Suprapubic skin (tissue), 4 donors: ENCODE measurements at regions not wholly inside any gene's neighbourhood (a gene's known extent, or its start where the extent isn't known, plus 50 kb on each side); places are given as distances from the start of the nearest gene placed in this dataset.

Experiments
- DNase-seq, 2 donors: peaks; one replicate each; pipeline ENCODE4 v3.0.0-alpha.2; 2019; ENCODE audit warnings: low spot score in 2 of 2
- H3K27ac ChIP-seq: fragments of 200-600 bp; sonication (generic); one replicate; pipeline ENCODE4 v1.5.1; 2019
- H3K27me3 ChIP-seq: fragments of 200-600 bp; sonication (generic); one replicate; pipeline ENCODE4 v1.5.1; 2019
- H3K36me3 ChIP-seq: fragments of 200-600 bp; sonication (generic); one replicate; pipeline ENCODE4 v1.5.1; 2019
- H3K4me1 ChIP-seq: fragments of 200-600 bp; sonication (generic); one replicate; pipeline ENCODE4 v1.5.1; 2019
- H3K4me3 ChIP-seq: fragments of 200-600 bp; sonication (generic); one replicate; pipeline ENCODE4 v1.5.1; 2019; ENCODE audit warnings: mild to moderate bottlenecking
- H3K9me3 ChIP-seq: fragments of 200-600 bp; sonication (generic); one replicate; pipeline ENCODE4 v1.5.1; 2019
- EP300 ChIP-seq: sonication (generic); formaldehyde crosslinking; IDR thresholded peaks from one replicate; pipeline ENCODE4 v1.6.1; 2017; ENCODE audit warnings: antibody characterized with exemption
- POLR2A ChIP-seq, 2 donors: fragments of 450-650 bp; IDR thresholded peaks; one replicate each; pipeline ENCODE4 v1.6.1; 2017; ENCODE audit warnings: antibody characterized with exemption in 2 of 2, mild to moderate bottlenecking in 2 of 2, moderate library complexity in 2 of 2
- POLR2AphosphoS5 ChIP-seq, 3 donors: sonication (generic); formaldehyde crosslinking; IDR thresholded peaks; one replicate each; pipeline ENCODE4 v1.6.1; 2017; ENCODE audit warnings: antibody characterized with exemption in 3 of 3
- WGBS: methylation state at CpG from one replicate; pipeline ENCODE4 v1.1.5; 2018; 5-methylcytosine and 5-hydroxymethylcytosine counted together
- TF ChIP-seq, protein P1 (sequence below), 2 donors: fragments of 200-600 bp in 1 of 2; fragments of 450-650 bp in 1 of 2; sonication (generic) in 1 of 2; IDR thresholded peaks; one replicate each; pipeline ENCODE4 v1.5.1; 2016 to 2019; ENCODE audit warnings: antibody characterized with exemption in 2 of 2, mild to moderate bottlenecking in 1 of 2, moderate library complexity in 1 of 2

DNA sequence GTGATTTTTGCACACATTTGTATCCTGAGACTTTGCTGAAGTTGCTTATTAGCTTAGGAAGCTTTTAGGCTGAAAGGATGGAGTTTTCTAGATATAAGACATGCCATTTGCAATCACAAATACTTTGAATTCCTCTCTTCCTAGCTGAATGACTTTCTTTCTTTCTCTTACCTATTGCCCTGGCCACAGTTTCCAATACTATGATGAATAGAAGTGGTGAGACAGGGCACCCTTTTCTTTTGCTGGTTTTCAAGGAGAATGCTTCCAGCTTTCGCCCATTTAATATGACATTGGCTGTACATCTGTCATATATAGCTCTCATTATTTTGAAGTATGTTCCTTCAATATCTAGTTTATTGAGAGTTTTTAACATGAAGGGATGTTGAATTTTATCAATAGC is 409.6 kb upstream of the EPHA7 start:
- TF ChIP-seq POLR2AphosphoS5 (IDR thresholded peaks at IDR 0.05) (no peak), POLR2A (IDR thresholded peaks at IDR 0.05) (no peak), EP300 (no peak)
- TF ChIP-seq, protein P1, sequence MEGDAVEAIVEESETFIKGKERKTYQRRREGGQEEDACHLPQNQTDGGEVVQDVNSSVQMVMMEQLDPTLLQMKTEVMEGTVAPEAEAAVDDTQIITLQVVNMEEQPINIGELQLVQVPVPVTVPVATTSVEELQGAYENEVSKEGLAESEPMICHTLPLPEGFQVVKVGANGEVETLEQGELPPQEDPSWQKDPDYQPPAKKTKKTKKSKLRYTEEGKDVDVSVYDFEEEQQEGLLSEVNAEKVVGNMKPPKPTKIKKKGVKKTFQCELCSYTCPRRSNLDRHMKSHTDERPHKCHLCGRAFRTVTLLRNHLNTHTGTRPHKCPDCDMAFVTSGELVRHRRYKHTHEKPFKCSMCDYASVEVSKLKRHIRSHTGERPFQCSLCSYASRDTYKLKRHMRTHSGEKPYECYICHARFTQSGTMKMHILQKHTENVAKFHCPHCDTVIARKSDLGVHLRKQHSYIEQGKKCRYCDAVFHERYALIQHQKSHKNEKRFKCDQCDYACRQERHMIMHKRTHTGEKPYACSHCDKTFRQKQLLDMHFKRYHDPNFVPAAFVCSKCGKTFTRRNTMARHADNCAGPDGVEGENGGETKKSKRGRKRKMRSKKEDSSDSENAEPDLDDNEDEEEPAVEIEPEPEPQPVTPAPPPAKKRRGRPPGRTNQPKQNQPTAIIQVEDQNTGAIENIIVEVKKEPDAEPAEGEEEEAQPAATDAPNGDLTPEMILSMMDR (IDR thresholded peaks at IDR 0.05) = no peak
- Histone ChIP-seq H3K9me3 (no peaks in the 10 kb centered on the region), H3K27me3 (no peaks in the 10 kb centered on the region), H3K27ac (no peak overlapping the region), H3K36me3 (no peaks in the 10 kb centered on the region), H3K4me3 (no peak overlapping the region), H3K4me1 (no peaks in the 10 kb centered on the region)
- no peak for DNase-seq
- 82% methylated on average over 1 of the region's 1 CpG for WGBS

DNA sequence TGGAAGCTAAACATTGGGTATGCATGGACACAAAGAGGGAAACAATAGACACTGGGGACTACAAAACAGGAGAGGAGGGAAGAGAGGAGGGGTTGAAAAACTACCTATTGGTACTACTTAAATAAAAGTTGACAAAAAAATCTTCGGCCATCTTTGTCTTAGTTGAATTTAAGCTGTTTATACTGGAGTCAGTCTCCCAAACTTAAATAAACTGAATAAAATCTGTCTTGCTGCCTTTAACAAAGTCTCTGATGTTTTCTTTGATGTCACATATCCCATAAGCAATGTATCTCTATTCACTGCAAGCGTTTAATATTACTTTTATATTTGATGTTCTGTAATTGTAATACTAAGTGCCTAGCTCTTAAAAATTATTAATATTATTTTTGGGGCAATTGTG is 409.2 kb upstream of the EPHA7 start:
- Histone ChIP-seq H3K27ac (no peak overlapping the region), H3K9me3 (no peaks in the 10 kb centered on the region), H3K4me1 (no peaks in the 10 kb centered on the region), H3K4me3 (no peak overlapping the region), H3K36me3 (no peaks in the 10 kb centered on the region), H3K27me3 (no peaks in the 10 kb centered on the region)
- no peak for TF ChIP-seq EP300
- no peak for TF ChIP-seq POLR2A (IDR thresholded peaks at IDR 0.05)
- TF ChIP-seq, protein P1 (IDR thresholded peaks at IDR 0.05) = no peak
- TF ChIP-seq POLR2AphosphoS5 (IDR thresholded peaks at IDR 0.05) = no peak
- DNase-seq = no peak
- 74% methylated on average over 2 of the region's 2 CpGs for WGBS

DNA sequence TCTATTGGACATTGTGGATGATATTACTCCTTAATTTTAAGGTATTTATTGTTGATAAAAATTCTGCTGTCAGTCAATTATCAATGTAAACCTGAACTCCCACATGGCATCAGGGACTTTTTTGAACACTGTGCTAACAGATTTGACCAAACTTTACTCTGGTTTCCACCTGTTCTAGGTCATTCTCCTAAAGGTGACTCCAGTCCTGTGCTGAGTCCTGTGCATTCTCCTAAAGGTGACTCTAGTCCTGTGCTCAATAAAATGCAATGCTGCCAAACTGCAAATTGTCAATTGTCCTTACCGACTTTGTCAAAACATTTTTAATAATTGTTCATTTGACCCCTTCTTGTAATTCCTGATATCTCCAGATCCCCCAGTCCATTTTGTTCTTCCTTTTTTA is 408.4 kb upstream of the EPHA7 start:
- 100% methylated on average over 1 of the region's 1 CpG for WGBS
- Histone ChIP-seq H3K4me1 (no peaks in the 10 kb centered on the region), H3K27ac (no peak overlapping the region), H3K4me3 (no peak overlapping the region), H3K9me3 (no peaks in the 10 kb centered on the region), H3K27me3 (no peaks in the 10 kb centered on the region), H3K36me3 (no peaks in the 10 kb centered on the region)
- TF ChIP-seq POLR2AphosphoS5 (IDR thresholded peaks at IDR 0.05) (no peak), EP300 (no peak), POLR2A (IDR thresholded peaks at IDR 0.05) (no peak)
- TF ChIP-seq, protein P1 (IDR thresholded peaks at IDR 0.05) = no peak
- no peak for DNase-seq

DNA sequence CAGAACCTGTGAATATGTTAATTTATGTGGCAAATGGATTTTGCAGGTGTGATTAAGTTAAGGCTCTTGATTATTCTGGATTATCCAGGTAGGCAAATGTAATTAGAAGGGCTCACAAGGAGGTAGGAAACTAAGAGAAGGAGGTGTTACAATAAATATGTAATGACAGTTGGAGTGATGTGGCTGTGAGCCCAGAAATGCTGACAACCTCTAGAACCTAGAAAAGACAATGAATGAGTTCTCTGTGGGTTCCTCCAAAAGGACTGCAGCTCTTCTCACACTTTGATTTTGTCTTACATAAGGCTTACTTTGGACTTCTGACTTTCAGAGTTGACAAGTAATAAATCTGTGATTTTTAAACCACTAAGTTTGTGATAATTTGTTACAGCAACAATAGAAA is 406.6 kb upstream of the EPHA7 start:
- DNase-seq = no peak
- Histone ChIP-seq H3K27ac (no peak overlapping the region), H3K9me3 (no peaks in the 10 kb centered on the region), H3K4me1 (no peaks in the 10 kb centered on the region), H3K27me3 (no peaks in the 10 kb centered on the region), H3K4me3 (no peak overlapping the region), H3K36me3 (no peaks in the 10 kb centered on the region)
- TF ChIP-seq POLR2AphosphoS5 (IDR thresholded peaks at IDR 0.05) = no peak
- no peak for TF ChIP-seq POLR2A (IDR thresholded peaks at IDR 0.05)
- TF ChIP-seq, protein P1 (IDR thresholded peaks at IDR 0.05) = no peak
- TF ChIP-seq EP300 = no peak

DNA sequence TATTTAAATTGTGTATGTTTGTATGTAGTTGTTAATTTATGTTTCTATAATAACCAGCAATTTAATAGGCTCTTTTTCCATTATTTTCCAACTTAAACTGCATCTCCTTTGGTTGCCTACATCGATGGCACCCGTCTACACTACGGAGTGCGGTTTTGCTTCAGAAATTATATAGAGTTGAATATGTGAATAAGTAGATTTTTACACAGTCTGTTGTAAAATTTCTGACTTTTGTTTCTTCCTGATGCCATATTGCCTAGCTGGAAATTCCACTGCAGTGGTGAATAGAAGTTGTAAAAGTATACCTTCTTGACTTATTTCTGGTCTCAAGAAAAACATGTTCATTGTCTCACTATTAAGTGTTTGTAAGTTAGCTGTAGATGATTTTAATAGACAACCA is 404.1 kb upstream of the EPHA7 start:
- Histone ChIP-seq H3K36me3 (no peaks in the 10 kb centered on the region), H3K27me3 (no peaks in the 10 kb centered on the region), H3K4me1 (no peaks in the 10 kb centered on the region), H3K9me3 (no peaks in the 10 kb centered on the region), H3K4me3 (no peak overlapping the region), H3K27ac (no peak overlapping the region)
- 95% methylated on average over 4 of the region's 4 CpGs for WGBS
- no peak for DNase-seq
- TF ChIP-seq POLR2A (IDR thresholded peaks at IDR 0.05) (no peak), EP300 (no peak), POLR2AphosphoS5 (IDR thresholded peaks at IDR 0.05) (no peak)
- TF ChIP-seq, protein P1 (IDR thresholded peaks at IDR 0.05) = no peak
